ENCODE measurements at regions not wholly inside any gene's neighbourhood (a gene's known extent, or its start where the extent isn't known, plus 50 kb on each side); places are given as distances from the start of the nearest gene placed in this dataset.

GRCh38 chr4:119721878-119722277 is 93.3 kb upstream of the PDE5A start:
- TF ChIP-seq, protein P1, sequence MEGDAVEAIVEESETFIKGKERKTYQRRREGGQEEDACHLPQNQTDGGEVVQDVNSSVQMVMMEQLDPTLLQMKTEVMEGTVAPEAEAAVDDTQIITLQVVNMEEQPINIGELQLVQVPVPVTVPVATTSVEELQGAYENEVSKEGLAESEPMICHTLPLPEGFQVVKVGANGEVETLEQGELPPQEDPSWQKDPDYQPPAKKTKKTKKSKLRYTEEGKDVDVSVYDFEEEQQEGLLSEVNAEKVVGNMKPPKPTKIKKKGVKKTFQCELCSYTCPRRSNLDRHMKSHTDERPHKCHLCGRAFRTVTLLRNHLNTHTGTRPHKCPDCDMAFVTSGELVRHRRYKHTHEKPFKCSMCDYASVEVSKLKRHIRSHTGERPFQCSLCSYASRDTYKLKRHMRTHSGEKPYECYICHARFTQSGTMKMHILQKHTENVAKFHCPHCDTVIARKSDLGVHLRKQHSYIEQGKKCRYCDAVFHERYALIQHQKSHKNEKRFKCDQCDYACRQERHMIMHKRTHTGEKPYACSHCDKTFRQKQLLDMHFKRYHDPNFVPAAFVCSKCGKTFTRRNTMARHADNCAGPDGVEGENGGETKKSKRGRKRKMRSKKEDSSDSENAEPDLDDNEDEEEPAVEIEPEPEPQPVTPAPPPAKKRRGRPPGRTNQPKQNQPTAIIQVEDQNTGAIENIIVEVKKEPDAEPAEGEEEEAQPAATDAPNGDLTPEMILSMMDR (IDR thresholded peaks at IDR 0.05; ENCODE audit: low read depth, low read length): no peak
- no peak for TF ChIP-seq EZH2phosphoT487 (IDR thresholded peaks at IDR 0.05; ENCODE audit: low read depth)

Data from OCI-LY3 (cell line).